WERI-Rb-1 (cell line): ENCODE measurements at regions not wholly inside any gene's neighbourhood (a gene's known extent, or its start where the extent isn't known, plus 50 kb on each side); places are given as distances from the start of the nearest gene placed in this dataset.

Experiments
- DNase-seq: peaks from one replicate; pipeline ENCODE4 v3.0.0-alpha.2; 2020
- H3K27ac ChIP-seq: fragments of 250-450 bp; sonication (Bioruptor Pico); 2 replicates; pipeline ENCODE4 v1.5.1; 2020; ENCODE audit warnings: mild to moderate bottlenecking, moderate library complexity
- H3K27me3 ChIP-seq: fragments of 250-450 bp; sonication (Bioruptor Pico); 2 replicates; pipeline ENCODE4 v1.5.1; 2021; ENCODE audit warnings: mild to moderate bottlenecking, low read depth, moderate library complexity; ENCODE audit not compliant: insufficient read depth, severe bottlenecking
- H3K36me3 ChIP-seq: fragments of 250-450 bp; sonication (Bioruptor Pico); 2 replicates; pipeline ENCODE4 v1.5.1; 2020; ENCODE audit warnings: mild to moderate bottlenecking, moderate library complexity
- H3K4me3 ChIP-seq: 2 replicates; pipeline ENCODE4 v1.5.1; 2011; ENCODE audit warnings: low read depth, mild to moderate bottlenecking, control low read depth, low read length
- H3K9me3 ChIP-seq: fragments of 250-450 bp; sonication (Bioruptor Pico); 2 replicates; pipeline ENCODE4 v1.5.1; 2021; ENCODE audit warnings: mild to moderate bottlenecking, moderate library complexity; ENCODE audit not compliant: severe bottlenecking
- TF ChIP-seq, protein P1 (sequence below): IDR thresholded peaks from 2 replicates; pipeline ENCODE4 v1.5.1; 2011; ENCODE audit warnings: low read depth, mild to moderate bottlenecking, control low read depth, inconsistent platforms, low read length

- no peak overlapping the region for H3K4me3 ChIP-seq
- no peak overlapping the region for H3K27ac ChIP-seq
- no peaks in the 10 kb centered on the region for H3K9me3 ChIP-seq
- no peaks in the 10 kb centered on the region for H3K27me3 ChIP-seq
- TF ChIP-seq, protein P1, sequence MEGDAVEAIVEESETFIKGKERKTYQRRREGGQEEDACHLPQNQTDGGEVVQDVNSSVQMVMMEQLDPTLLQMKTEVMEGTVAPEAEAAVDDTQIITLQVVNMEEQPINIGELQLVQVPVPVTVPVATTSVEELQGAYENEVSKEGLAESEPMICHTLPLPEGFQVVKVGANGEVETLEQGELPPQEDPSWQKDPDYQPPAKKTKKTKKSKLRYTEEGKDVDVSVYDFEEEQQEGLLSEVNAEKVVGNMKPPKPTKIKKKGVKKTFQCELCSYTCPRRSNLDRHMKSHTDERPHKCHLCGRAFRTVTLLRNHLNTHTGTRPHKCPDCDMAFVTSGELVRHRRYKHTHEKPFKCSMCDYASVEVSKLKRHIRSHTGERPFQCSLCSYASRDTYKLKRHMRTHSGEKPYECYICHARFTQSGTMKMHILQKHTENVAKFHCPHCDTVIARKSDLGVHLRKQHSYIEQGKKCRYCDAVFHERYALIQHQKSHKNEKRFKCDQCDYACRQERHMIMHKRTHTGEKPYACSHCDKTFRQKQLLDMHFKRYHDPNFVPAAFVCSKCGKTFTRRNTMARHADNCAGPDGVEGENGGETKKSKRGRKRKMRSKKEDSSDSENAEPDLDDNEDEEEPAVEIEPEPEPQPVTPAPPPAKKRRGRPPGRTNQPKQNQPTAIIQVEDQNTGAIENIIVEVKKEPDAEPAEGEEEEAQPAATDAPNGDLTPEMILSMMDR: no peak
- no peaks in the 10 kb centered on the region for H3K36me3 ChIP-seq
- DNase-seq: no peak
Observed at GRCh38 chr16:9603316-9603715, 511.9 kb downstream of the HAPSTR1 start.

DNA sequence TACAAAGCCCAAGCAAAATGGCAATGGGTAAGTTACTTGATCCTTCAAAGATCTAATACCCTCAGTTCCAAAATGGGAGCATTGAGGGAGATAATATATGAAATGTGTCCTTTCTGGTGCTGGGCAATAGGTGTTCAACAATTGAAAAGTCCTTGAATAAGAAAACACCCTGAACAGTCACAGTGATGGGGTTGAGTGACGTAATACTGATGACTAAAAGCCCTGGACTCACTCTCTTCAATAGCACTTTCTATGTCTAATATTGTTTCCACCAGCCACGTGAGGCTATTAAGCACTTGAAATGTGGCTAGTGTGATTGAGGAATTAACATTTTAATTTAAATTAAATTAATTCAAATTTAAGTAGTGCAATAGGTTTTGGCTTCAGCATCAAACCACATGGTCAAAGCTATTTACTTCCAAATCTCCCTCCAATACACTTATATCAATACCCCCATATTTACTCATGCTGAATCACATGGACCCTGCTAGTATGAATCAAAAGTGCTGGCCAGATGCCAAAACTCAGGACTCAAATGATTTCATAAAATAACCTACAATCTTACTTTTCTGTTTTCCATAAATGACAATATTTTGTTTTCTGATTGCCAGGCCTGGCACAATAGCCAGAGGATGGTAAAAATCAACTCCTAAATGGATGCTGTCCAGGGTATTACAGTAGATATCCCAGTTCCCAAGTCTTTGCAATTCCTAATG lies 516.2 kb downstream of the HAPSTR1 start:
- DNase-seq: no peak
- Histone ChIP-seq H3K4me3 (no peak overlapping the region), H3K36me3 (no peaks in the 10 kb centered on the region), H3K27ac (no peak overlapping the region), H3K27me3 (no peaks in the 10 kb centered on the region), H3K9me3 (no peaks in the 10 kb centered on the region)
- TF ChIP-seq, protein P1: no peak

DNA sequence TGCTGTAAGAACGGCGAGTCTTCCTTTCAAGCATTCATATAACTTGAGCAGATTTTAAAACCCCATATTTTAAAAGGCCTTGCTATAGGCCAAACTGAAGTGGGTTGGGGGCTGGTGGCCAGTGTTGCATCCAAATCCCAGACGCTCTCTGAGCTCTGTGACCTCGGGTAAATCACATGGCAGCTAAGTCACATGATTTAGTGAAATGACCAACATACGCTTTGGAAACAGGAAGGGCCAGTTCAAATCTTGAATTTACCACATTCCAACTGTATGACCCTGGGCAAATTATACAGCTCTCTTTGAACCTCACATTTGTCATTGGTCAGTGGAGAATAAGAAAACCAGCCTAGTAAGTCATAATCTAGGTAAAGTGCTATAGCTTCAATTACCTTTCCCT lies 519.3 kb downstream of the HAPSTR1 start:
- TF ChIP-seq, protein P1: no peak
- H3K27me3 ChIP-seq: no peaks in the 10 kb centered on the region
- H3K36me3 ChIP-seq: no peaks in the 10 kb centered on the region
- no peak overlapping the region for H3K27ac ChIP-seq
- no peak overlapping the region for H3K4me3 ChIP-seq
- no peak for DNase-seq
- H3K9me3 ChIP-seq: no peaks in the 10 kb centered on the region

DNA sequence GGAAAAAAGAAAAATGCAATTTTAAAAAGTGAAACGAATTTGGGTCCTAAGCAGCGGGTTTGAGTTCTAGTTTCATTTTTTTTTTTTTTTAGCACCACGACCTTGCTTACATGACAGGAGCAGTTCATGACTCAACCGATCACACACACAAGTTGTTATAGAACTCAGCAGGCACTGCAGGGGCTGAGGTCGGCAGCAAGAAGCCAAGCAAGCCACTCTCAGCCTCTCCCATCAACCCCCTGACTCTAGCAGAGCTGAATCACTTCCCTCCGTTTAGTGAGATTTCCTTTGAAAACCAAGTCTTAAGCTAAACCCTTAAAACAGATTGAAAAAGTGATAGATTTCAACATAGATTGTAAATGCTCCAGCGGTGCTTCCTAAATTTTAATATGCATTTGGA lies 520.8 kb downstream of the HAPSTR1 start:
- Histone ChIP-seq H3K27ac (no peak overlapping the region), H3K36me3 (no peaks in the 10 kb centered on the region), H3K4me3 (no peak overlapping the region), H3K27me3 (no peaks in the 10 kb centered on the region), H3K9me3 (no peaks in the 10 kb centered on the region)
- no peak for DNase-seq
- TF ChIP-seq, protein P1: no peak

DNA sequence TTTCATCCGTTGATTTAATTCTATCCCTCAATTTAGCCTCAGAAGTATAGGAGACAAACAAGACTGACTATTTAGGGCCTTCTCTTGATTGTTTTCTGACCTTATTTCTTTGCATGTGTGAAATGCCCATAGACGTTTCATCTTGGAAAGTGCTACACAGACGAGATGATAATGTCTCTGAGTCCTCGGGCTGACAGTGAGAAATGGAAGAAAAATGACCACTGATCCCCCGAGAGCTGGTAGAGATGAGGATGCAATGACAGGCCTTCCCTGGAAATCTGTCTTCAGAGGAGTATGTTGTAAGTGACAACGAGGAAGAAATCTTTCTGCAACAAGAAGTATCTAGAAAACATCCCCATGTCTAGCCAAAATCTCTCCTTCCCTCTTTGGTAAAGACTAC lies 522.9 kb downstream of the HAPSTR1 start:
- Histone ChIP-seq H3K36me3 (no peaks in the 10 kb centered on the region), H3K27me3 (no peaks in the 10 kb centered on the region), H3K9me3 (no peaks in the 10 kb centered on the region), H3K4me3 (no peak overlapping the region), H3K27ac (no peak overlapping the region)
- no peak for DNase-seq
- TF ChIP-seq, protein P1: no peak

DNA sequence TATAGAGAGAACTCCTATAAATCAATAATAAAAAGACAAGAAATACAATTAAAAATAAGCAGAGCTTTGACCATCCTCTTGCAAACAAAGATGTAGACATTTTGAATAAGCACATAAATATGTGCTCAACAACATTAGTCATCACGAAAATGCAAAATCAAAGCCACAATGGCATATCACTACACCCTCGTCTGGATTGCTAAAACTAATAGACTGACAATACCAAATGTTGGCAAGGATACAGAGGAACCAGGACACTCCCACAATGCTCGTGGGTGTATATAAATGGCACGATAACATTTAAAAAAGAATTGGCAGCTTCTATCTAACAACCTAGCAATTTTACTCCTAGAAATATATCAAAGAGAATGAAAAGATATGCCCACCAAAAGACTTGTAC lies 530.8 kb downstream of the HAPSTR1 start:
- Histone ChIP-seq H3K9me3 (peaks cover 5% of the 10 kb centered on the region), H3K27me3 (no peaks in the 10 kb centered on the region), H3K36me3 (no peaks in the 10 kb centered on the region), H3K27ac (no peak overlapping the region), H3K4me3 (no peak overlapping the region)
- no peak for DNase-seq
- TF ChIP-seq, protein P1: no peak
